BJ (cell line): ENCODE measurements at regions not wholly inside any gene's neighbourhood (a gene's known extent, or its start where the extent isn't known, plus 50 kb on each side); places are given as distances from the start of the nearest gene placed in this dataset.
"Not testable (repeated sequence)": the region's sequence is repeated elsewhere in the genome, so short reads cannot be mapped to it uniquely, and the experiment has no call there.

ENCODE experiments used
- CTCF ChIA-PET: fragments of 350-600 bp; formaldehyde crosslinking; extraction: SDS; loops from one replicate; lab custom pipeline; 2021; ENCODE audit warnings: antibody characterized with exemption, inconsistent platforms; lab: Yijun Ruan, JAX
- POLR2A ChIA-PET: fragments of 300-600 bp; sonication (Branson Sonifier 250); formaldehyde crosslinking; extraction: SDS; loops from one replicate; lab custom pipeline; 2021; ENCODE audit warnings: antibody characterized with exemption; lab: Charles Lee
- DNase-seq: peaks from one replicate; pipeline ENCODE4 v3.0.0-alpha.2; 2011; ENCODE audit warnings: low read depth
- H3K27me3 ChIP-seq: 2 replicates; pipeline ENCODE4 v1.6.0; 2011; ENCODE audit warnings: low read length; ENCODE audit not compliant: control insufficient read depth, insufficient read depth
- H3K36me3 ChIP-seq: 2 replicates; pipeline ENCODE4 v1.5.1; 2011; ENCODE audit warnings: low read length; ENCODE audit not compliant: control insufficient read depth, insufficient read depth
- H3K4me3 ChIP-seq: 2 replicates; pipeline ENCODE4 v1.5.1; 2011; ENCODE audit warnings: low read depth, mild to moderate bottlenecking, control low read depth, low read length
- CTCF ChIP-seq: IDR thresholded peaks from 2 replicates; pipeline ENCODE4 v1.5.1; 2011; ENCODE audit warnings: low read depth, mild to moderate bottlenecking, control low read depth, inconsistent platforms, low read length, moderate library complexity; ENCODE audit not compliant: insufficient read depth

GRCh38 chr14:22282417-22282816, 306.6 kb downstream of the DAD1 start:
- Histone ChIP-seq H3K4me3 (no peak overlapping the region), H3K36me3 (no peaks in the 10 kb centered on the region), H3K27me3 (peaks cover 2% of the 10 kb centered on the region; the same call in 1 of the 2 replicates)
- ChIA-PET CTCF (no interaction called here), POLR2A (no interaction called here)
- DNase-seq = no peak
- no peak for TF ChIP-seq CTCF

- H3K27me3 ChIP-seq, POLR2A ChIA-PET, H3K36me3 ChIP-seq, H3K4me3 ChIP-seq, DNase-seq: not testable (repeated sequence)
- CTCF ChIA-PET = interaction anchor here (0.7 to 1.5 kb wide), 3 partner anchors 9 to 93 kb away, joined by 3 to 4 read pairs (median 3); no protein-coding TSS in a partner anchor
Measured at GRCh38 chr14:22281447-22281874, 307.6 kb downstream of the DAD1 start.

GRCh38 chr14:22280497-22281316, 308.3 kb downstream of the DAD1 start:
- H3K4me3 ChIP-seq = no peak overlapping the region
- DNase-seq = no peak
- CTCF ChIA-PET = interaction anchor here (0.7 to 1.5 kb wide), 4 partner anchors 12 to 101 kb away, joined by 3 to 4 read pairs (median 4); no protein-coding TSS in a partner anchor
- no peaks in the 10 kb centered on the region for H3K36me3 ChIP-seq
- no peak for TF ChIP-seq CTCF
- H3K27me3 ChIP-seq = peaks cover 2% of the 10 kb centered on the region; the same call in 1 of the 2 replicates
- POLR2A ChIA-PET = no interaction called here

- no peaks in the 10 kb centered on the region for H3K36me3 ChIP-seq
- no peak overlapping the region for H3K4me3 ChIP-seq
- DNase-seq = no peak
- POLR2A ChIA-PET = no interaction called here
- CTCF ChIA-PET = interaction anchor here (0.7 to 4.1 kb wide), 16 partner anchors 9 to 104 kb away, joined by 3 to 25 read pairs (median 4); no protein-coding TSS in a partner anchor
- no peaks in the 10 kb centered on the region for H3K27me3 ChIP-seq
- TF ChIP-seq CTCF = peak; percentile 70
Measured at GRCh38 chr14:22276913-22277816, 311.9 kb downstream of the DAD1 start.

GRCh38 chr14:22271838-22272799, 316.9 kb downstream of the DAD1 start:
- TF ChIP-seq CTCF = no peak
- ChIA-PET POLR2A (no interaction called here), CTCF (interaction anchor here (1.3 to 1.5 kb wide), 2 partner anchors 8 to 9 kb away, joined by 3 to 4 read pairs; no protein-coding TSS in a partner anchor)
- H3K27me3 ChIP-seq = 0 out of 2 replicates have a peak, but pooled peaks cover 2% of the 10 kb centered on the region
- DNase-seq = no peak
- no peaks in the 10 kb centered on the region for H3K36me3 ChIP-seq
- no peak overlapping the region for H3K4me3 ChIP-seq
